ENCODE measurements at regions not wholly inside any gene's neighbourhood (a gene's known extent, or its start where the extent isn't known, plus 50 kb on each side); places are given as distances from the start of the nearest gene placed in this dataset.

- DNase-seq = no peak
These were observed 165.9 kb downstream of the KLF5 start for GRCh38 chr13:73224703-73225102.

- no peak for DNase-seq
These were observed 164.6 kb downstream of the KLF5 start for GRCh38 chr13:73223372-73223781.

- no peak for DNase-seq
These were observed 164.0 kb downstream of the KLF5 start for GRCh38 chr13:73222627-73223305.

- no peak for DNase-seq
These were observed 162.3 kb downstream of the KLF5 start for GRCh38 chr13:73220966-73221720.

DNA sequence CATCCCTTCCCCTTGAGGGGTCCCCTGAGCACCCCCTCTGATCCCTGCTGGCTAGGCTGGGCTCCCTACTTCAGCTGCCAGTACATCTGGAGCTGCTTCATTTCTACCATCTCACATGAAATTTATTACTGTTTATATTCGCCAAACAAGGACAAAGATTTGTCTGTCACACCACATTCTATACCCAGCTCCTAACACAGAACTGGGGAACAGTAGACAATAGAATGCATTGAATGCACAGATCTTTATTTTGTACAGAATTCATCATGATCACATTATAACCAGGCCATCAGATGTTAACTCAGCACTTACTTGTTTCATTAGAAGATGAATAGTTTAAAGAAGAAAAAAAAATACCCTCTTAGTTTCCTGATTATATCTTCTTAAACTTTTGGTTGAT is 159.4 kb downstream of the KLF5 start:
- DNase-seq = no peak

DNA sequence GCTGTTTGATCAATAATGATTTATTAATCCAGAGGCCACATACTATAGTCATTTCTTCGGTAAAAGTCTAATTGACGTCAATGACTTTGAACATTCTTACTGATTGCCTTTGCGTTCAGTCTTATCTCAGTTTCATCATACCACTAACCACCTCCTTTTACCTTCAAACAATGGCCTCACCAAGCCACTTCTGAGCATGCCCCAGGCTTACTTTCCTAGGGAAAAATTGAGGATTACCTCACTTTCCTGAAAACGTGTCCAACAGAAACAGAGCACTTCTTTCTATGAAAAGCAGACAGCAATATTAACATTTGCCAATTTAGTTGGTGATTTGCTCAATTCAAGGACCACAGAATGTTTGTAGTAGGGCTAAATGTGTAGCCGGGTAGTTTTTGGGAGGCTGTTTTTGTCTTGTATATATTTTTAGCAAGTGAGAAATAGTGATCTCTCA is 157.6 kb downstream of the KLF5 start:
- DNase-seq = no peak

- DNase-seq = no peak
These were observed 157.0 kb downstream of the KLF5 start for GRCh38 chr13:73215823-73216222.

GRCh38 chr13:73212482-73212881 is 153.7 kb downstream of the KLF5 start:
- DNase-seq = no peak

DNA sequence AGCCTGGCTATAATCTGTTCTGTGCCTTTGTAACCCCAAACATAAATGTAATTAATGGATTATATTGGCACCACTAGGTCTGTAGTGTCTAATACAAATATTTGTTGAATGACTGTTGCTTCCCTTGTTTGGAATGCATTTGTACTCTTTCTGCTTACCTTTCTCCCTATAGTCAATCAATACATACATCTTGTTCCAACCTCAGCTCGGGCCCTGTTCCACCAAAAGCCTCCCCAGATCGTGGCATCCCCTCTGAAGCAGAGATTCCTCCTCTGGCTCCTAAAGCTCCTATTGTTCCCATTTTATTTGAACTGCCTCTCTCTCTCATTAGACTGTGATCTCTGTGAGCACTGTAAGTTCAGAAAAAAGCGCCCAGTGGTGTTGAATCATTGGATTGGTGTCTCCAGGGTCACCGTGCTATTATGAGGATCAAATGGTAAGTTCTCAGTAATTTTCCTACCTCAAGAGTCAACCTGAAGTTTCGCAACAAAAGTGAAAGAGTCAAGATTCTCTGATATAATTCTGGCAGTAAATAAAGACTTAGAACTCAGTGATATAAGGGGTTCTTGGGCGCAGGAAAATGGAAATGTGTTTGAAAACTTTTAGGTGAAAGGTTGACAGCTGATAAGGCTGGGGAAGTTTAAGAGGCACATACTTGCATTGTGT is 151.5 kb downstream of the KLF5 start:
- DNase-seq = no peak

DNA sequence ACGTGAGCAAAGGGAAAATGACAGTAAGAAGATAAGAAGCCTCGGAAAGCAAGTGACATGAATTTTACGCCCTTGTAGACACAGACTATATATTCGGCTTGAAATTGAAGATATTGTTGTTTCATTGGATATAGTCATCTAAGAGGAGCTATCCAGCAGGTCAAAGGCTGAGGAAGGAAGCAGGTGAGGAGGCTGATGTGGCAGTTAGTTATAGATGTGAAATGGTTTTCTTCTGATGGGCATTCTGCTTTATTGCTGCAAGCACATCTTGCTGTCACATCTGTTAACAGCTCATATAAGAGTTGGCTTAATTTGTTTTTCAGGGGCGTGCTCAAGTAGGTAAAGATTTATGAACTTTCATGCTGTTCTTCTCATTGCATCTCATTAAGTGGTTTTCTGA is 146.1 kb downstream of the KLF5 start:
- DNase-seq = no peak

DNA sequence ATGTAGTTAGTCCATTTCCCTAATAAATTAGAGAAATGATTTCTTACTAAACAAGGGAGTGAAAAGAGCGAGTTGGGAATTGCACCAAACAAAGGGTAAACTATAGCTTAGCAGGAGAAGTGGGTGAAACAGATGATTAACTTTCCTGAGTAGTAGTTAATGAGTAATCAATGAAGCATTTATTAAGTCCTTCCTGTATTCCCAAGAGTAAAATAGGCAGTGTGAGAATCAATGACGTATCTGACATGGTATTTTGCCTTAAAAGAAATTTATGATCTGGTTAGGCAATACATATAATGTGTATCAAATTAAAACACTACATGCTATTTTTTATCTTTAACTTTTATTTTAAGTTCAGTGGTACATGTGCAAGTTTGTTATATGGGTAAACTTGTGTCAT is 142.8 kb downstream of the KLF5 start:
- DNase-seq = no peak

DNA sequence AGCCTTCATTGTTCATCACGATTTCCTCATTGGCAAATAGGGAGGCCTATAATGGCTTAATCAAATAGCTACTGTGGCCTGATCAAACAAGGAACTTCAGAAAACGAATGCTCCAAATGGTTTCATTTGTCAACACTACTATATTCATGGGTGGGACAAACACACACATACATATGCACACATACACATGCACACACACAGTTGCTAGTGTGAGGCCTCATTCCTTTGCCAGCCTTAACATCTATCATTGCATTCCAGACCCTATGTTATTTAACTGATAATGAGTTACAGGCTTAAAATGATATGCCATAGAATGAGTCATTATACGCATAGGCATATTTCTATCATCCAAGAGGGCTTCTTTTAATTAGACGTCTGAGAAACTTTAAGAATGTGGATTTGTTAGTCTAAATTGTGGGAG is 140.2 kb downstream of the KLF5 start:
- DNase-seq = peak; percentile 0

GRCh38 chr13:73195091-73195490 is 136.3 kb downstream of the KLF5 start:
- no peak for DNase-seq

- no peak for DNase-seq
These were observed 135.5 kb downstream of the KLF5 start for GRCh38 chr13:73194310-73194709.

DNA sequence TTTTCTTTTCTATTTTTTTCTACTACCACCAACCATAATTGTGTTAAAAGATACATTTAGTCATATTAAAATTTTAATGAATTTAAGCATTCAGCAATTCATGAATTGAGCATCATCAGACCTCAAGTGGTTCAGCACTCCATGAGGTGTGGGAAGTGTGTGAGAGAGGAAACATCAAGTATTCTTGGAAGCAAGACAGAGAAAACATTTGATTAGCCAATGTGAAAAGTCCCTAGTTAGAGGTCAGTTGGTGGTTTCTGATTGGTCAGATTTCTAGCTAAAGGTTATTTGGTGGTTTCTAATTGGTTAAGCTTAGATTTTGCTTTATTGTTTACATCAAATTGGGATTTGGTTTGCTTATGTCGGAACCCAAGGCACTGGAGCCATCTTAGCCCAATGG is 134.7 kb downstream of the KLF5 start:
- no peak for DNase-seq

DNA sequence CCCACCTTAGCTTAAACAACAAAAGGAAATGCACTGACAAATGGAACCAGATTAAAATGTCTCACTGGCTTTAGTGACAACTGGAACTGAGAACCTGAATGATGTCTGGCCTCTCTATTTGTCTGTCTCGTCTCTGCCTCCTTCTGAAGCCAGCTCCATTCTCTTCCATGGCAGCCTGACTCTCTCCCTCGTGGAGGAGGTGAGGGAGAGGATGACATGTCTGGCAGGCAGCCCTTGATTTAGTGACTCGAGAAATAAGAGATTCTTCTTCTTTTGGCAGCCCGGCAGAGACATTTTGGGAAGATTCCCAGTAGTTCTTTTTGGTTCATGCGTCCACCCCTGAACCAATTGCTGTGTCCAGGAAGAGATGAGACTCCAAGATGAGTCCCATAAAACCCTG is 131.7 kb downstream of the KLF5 start:
- DNase-seq = no peak

DNA sequence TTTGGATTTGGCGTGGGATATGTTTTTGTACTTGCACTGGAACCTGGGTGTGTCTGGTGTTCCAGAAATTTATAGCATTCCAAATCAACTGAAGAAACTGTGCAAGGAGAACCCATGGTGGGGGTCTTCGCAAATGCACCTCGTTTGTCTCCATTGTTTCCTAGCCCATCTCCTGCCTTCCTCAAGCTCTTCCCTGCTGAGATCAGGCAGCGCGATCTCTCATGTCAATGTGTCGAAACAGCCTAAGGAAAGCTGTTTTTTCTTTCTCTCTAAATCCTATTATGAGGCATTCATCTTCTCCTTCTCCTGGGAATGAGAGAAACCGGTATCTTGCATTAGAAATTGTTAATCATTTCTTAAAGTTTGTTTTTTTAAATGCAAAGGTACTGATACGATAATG is 131.0 kb downstream of the KLF5 start:
- DNase-seq = no peak

- no peak for DNase-seq
These were observed 130.6 kb downstream of the KLF5 start for GRCh38 chr13:73189362-73189761.

GRCh38 chr13:73187106-73187505 is 128.3 kb downstream of the KLF5 start:
- DNase-seq = no peak

DNA sequence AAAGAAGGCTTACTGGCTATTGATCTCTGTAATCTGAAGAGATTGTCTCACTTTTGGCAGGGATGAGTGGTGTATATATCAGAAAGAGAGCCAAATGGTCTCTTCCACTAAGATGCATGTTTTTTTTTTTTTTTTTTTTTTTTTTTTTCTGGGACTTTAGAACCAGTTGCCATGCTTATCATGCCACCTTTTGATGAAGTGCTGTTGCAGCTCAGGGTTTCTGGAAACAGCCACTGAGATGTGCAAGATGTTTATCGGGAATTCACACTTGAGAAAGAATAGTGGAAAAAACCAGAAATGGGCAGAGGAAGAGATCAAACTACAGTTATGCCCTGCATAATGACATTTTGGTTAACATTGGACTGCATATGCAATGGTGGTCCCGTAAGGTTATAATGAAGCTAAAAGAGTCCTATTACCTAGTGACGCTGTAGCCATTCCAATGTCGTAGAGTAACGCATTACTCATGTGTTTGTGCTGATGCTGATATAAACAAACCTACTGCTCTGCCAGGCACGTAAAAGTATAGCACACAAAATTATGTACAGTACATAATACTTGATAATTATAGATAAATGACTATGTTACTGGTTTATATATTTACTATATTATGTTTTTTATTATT is 121.0 kb downstream of the KLF5 start:
- DNase-seq = no peak

GRCh38 chr13:73177916-73178565 is 119.2 kb downstream of the KLF5 start:
- DNase-seq = no peak

- DNase-seq = no peak
These were observed 118.2 kb downstream of the KLF5 start for GRCh38 chr13:73177017-73177416.

DNA sequence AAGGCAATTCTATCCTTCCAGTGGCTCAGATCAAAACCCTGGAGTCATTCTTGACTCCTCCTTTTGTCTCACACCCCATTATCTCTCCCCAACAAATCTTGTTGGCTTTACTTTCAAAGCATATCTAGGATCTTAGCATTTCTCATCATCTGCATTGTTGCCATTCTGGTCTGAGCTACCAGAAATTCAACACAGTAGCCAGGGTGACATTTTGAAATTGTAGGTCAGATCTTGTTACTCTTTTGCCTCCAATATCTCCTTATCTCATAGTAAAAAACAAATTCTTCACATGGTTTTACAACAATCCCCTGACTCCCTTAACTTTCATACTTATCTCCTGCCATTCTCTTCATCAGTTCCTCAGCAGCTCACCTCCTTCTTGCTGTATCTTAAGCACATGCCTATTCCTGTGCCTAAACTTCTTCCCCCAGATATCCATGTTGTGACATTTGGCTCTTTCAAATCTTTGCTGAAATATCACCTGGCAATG is 115.8 kb downstream of the KLF5 start:
- no peak for DNase-seq

Data from NCI-H2029 treated with DMSO at 0.1 percent for 48 hours (cell line).